ENCODE measurements at regions not wholly inside any gene's neighbourhood (a gene's known extent, or its start where the extent isn't known, plus 50 kb on each side); places are given as distances from the start of the nearest gene placed in this dataset.
A peak's percentile ranks its signal among the peaks of the same experiment; 100 is the strongest.
"Not testable (repeated sequence)": the region's sequence is repeated elsewhere in the genome, so short reads cannot be mapped to it uniquely, and the experiment has no call there.

DNA sequence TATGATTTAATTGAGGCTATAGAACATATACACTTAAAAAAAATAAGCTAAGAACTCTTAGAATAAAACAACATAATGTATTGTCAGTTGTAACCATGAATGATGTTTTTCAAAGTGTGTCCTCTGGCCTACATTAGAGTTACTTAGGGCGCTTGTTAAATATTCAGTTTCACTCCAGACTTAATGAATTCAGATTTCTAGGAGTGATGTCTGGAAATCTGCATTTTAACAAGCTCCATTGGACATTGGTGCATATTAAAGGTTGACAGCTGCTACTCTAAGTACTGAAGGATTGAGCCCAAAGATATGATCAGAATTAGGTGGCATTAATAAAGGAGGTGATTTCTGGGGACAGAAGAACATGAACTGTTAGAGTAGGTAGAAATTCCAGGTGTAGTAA lies 66.9 kb upstream of the LRRC37A2 start:
- H3K9ac ChIP-seq (ENCODE audit: low read length); ATAC-seq; DNase-seq (ENCODE audit: low read depth, low spot score); intact Hi-C loops (cut with micrococcal nuclease); CTCF ChIA-PET; H3K36me3 ChIP-seq (ENCODE audit: control insufficient read depth in 1 of 2, insufficient read depth in 2 of 2, low read length in 2 of 2); RAD21 ChIA-PET (ENCODE audit: low non-redundant PET in 1 of 2, low total read pairs in 2 of 2, uncharacterized antibody in 2 of 2, unreplicated experiment in 2 of 2); H3K4me3 ChIP-seq (replicated peaks in 1 of 2; ENCODE audit: low read depth in 1 of 2, low read length in 2 of 2); H3K9me2 ChIP-seq (ENCODE audit: insufficient read depth); H3K4me2 ChIP-seq (ENCODE audit: low read length); H4K20me1 ChIP-seq (ENCODE audit: insufficient read depth); POLR2A ChIA-PET; H2AFZ ChIP-seq (ENCODE audit: low read depth, low read length, poor library complexity, severe bottlenecking); BruUV-seq (replicated peaks); H3K9me3 ChIP-seq (ENCODE audit: control insufficient read depth in 1 of 2, insufficient read depth in 1 of 2, low read depth in 1 of 2, low read length in 2 of 2); H3K4me1 ChIP-seq (ENCODE audit: control insufficient read depth in 1 of 2, insufficient read depth in 2 of 2, low read length in 2 of 2); H3K27me3 ChIP-seq (ENCODE audit: insufficient read depth, low read length); H3K27ac ChIP-seq (ENCODE audit: low read depth, low read length); H3K79me2 ChIP-seq (ENCODE audit: insufficient read depth, low read length): not testable (repeated sequence)

DNA sequence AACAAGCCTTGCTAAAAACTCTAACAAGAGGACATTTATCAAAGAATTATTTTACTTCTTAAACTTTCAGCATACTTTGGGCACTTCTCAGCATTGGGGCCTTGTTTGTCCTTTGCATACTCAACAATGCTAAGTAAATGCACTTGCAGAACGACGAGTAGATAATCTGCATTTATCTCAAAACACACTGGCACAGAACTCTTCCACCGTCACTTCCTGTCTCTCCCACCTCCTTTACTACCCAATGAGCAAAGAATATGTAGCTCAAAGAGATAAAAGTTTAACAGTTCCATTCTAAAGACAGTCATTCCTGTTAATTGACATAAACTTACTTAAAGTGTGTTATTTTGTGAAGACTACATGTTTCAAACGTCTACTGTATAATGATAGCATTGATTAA lies 70.1 kb upstream of the LRRC37A2 start:
- H3K9ac ChIP-seq (ENCODE audit: low read length); H3K9me2 ChIP-seq (ENCODE audit: insufficient read depth); RAD21 ChIA-PET (ENCODE audit: low non-redundant PET in 1 of 2, low total read pairs in 2 of 2, uncharacterized antibody in 2 of 2, unreplicated experiment in 2 of 2); CTCF ChIA-PET; BruUV-seq (replicated peaks); H3K4me2 ChIP-seq (ENCODE audit: low read length); H3K4me1 ChIP-seq (ENCODE audit: control insufficient read depth in 1 of 2, insufficient read depth in 2 of 2, low read length in 2 of 2); ATAC-seq; H2AFZ ChIP-seq (ENCODE audit: low read depth, low read length, poor library complexity, severe bottlenecking); H3K27ac ChIP-seq (ENCODE audit: low read depth, low read length); H3K27me3 ChIP-seq (ENCODE audit: insufficient read depth, low read length); DNase-seq (ENCODE audit: low read depth, low spot score); H3K79me2 ChIP-seq (ENCODE audit: insufficient read depth, low read length); H3K4me3 ChIP-seq (replicated peaks in 1 of 2; ENCODE audit: low read depth in 1 of 2, low read length in 2 of 2); intact Hi-C loops (cut with micrococcal nuclease); H3K36me3 ChIP-seq (ENCODE audit: control insufficient read depth in 1 of 2, insufficient read depth in 2 of 2, low read length in 2 of 2); H3K9me3 ChIP-seq (ENCODE audit: control insufficient read depth in 1 of 2, insufficient read depth in 1 of 2, low read depth in 1 of 2, low read length in 2 of 2); H4K20me1 ChIP-seq (ENCODE audit: insufficient read depth); POLR2A ChIA-PET: not testable (repeated sequence)

DNA sequence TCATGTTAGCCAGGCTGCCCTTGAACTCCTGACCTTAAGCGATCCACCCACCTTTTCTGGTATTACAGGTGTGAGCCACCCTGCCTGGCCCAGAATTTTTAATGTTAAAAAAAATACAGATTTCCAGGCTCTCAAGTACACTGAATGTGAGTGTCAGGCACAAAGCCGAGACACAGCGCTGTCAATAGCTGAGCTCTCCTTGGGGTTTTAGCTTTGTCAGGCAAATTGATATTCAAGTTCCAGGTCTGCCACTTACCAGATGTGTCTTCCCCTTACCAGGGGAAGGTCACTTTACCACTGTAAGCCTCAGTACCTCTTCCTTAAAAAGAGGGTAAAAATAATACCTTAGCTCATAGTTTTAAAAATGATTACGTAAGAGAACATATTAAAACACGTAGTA lies 71.6 kb upstream of the LRRC37A2 start:
- H3K27me3 ChIP-seq (ENCODE audit: insufficient read depth, low read length); ATAC-seq; H3K27ac ChIP-seq (ENCODE audit: low read depth, low read length); H3K9ac ChIP-seq (ENCODE audit: low read length); H2AFZ ChIP-seq (ENCODE audit: low read depth, low read length, poor library complexity, severe bottlenecking); H3K9me3 ChIP-seq (ENCODE audit: control insufficient read depth in 1 of 2, insufficient read depth in 1 of 2, low read depth in 1 of 2, low read length in 2 of 2); H3K36me3 ChIP-seq (ENCODE audit: control insufficient read depth in 1 of 2, insufficient read depth in 2 of 2, low read length in 2 of 2); H3K79me2 ChIP-seq (ENCODE audit: insufficient read depth, low read length); DNase-seq (ENCODE audit: low read depth, low spot score); POLR2A ChIA-PET; H3K4me3 ChIP-seq (replicated peaks in 1 of 2; ENCODE audit: low read depth in 1 of 2, low read length in 2 of 2); RAD21 ChIA-PET (ENCODE audit: low non-redundant PET in 1 of 2, low total read pairs in 2 of 2, uncharacterized antibody in 2 of 2, unreplicated experiment in 2 of 2); H3K4me2 ChIP-seq (ENCODE audit: low read length); H4K20me1 ChIP-seq (ENCODE audit: insufficient read depth); BruUV-seq (replicated peaks); CTCF ChIA-PET; H3K9me2 ChIP-seq (ENCODE audit: insufficient read depth); intact Hi-C loops (cut with micrococcal nuclease); H3K4me1 ChIP-seq (ENCODE audit: control insufficient read depth in 1 of 2, insufficient read depth in 2 of 2, low read length in 2 of 2): not testable (repeated sequence)

DNA sequence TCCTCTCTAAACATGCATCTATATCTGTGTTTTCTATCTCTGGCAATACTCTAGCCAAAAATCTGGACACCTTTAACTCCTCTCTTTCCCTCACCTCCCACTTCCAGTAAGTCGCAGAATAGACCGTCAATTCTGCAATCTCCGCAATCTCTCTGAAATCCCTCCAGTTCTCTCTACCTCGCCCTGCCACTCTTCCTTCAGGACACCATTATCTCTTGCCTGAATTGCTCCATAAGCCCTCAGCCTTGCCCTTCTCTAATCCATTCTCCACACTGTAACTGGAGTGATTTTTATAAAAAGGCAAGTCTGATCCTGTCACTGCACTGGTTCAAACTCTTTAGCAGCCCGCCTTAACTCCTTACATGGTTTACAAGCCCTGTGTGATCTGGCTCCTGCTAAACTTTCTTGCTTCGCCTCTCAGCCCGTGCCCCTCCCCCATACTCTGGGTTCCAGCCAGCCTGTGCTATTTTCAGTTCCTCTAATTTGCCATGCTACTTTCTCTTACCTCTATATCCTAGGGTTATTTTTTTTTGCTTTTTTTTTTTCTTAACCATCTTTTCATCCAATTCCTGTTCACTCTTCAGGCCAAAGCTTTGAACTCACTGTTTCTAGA lies 73.0 kb upstream of the ARL17B start:
- CTCF ChIA-PET; H3K4me1 ChIP-seq (ENCODE audit: control insufficient read depth in 1 of 2, insufficient read depth in 2 of 2, low read length in 2 of 2); intact Hi-C loops (cut with micrococcal nuclease); H3K9ac ChIP-seq (ENCODE audit: low read length); H3K27me3 ChIP-seq (ENCODE audit: insufficient read depth, low read length); H3K9me2 ChIP-seq (ENCODE audit: insufficient read depth); DNase-seq (ENCODE audit: low read depth, low spot score); H2AFZ ChIP-seq (ENCODE audit: low read depth, low read length, poor library complexity, severe bottlenecking); RAD21 ChIA-PET (ENCODE audit: low non-redundant PET in 1 of 2, low total read pairs in 2 of 2, uncharacterized antibody in 2 of 2, unreplicated experiment in 2 of 2); H3K4me2 ChIP-seq (ENCODE audit: low read length); BruUV-seq (replicated peaks); H4K20me1 ChIP-seq (ENCODE audit: insufficient read depth); H3K36me3 ChIP-seq (ENCODE audit: control insufficient read depth in 1 of 2, insufficient read depth in 2 of 2, low read length in 2 of 2); H3K9me3 ChIP-seq (ENCODE audit: control insufficient read depth in 1 of 2, insufficient read depth in 1 of 2, low read depth in 1 of 2, low read length in 2 of 2); H3K4me3 ChIP-seq (replicated peaks in 1 of 2; ENCODE audit: low read depth in 1 of 2, low read length in 2 of 2); ATAC-seq; H3K79me2 ChIP-seq (ENCODE audit: insufficient read depth, low read length); POLR2A ChIA-PET; H3K27ac ChIP-seq (ENCODE audit: low read depth, low read length): not testable (repeated sequence)

DNA sequence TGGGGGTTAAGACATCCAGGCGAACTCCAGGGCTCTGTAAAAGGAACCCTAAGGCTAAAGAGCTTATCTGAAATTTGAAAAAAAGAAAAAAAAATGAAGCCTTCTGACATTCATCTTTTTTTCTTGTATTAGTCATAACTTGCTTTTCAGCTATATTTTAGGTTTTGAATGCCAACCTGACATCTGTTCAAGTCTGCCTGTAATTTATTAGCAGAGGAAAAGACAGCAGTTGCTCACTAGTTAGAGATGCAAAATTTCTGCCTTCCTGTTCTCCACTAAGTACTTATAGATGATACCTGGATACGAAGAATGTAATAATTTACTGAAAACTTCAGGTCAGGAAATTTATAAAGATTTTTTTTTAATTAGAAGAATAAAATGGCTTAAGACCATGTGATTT lies 68.7 kb upstream of the ARL17B start:
- H3K4me2 ChIP-seq (ENCODE audit: low read length); intact Hi-C loops (cut with micrococcal nuclease); H3K9me2 ChIP-seq (ENCODE audit: insufficient read depth); H3K4me1 ChIP-seq (ENCODE audit: control insufficient read depth in 1 of 2, insufficient read depth in 2 of 2, low read length in 2 of 2); DNase-seq (ENCODE audit: low read depth, low spot score); H3K36me3 ChIP-seq (ENCODE audit: control insufficient read depth in 1 of 2, insufficient read depth in 2 of 2, low read length in 2 of 2); H3K9ac ChIP-seq (ENCODE audit: low read length); RAD21 ChIA-PET (ENCODE audit: low non-redundant PET in 1 of 2, low total read pairs in 2 of 2, uncharacterized antibody in 2 of 2, unreplicated experiment in 2 of 2); ATAC-seq; H2AFZ ChIP-seq (ENCODE audit: low read depth, low read length, poor library complexity, severe bottlenecking); H3K4me3 ChIP-seq (replicated peaks in 1 of 2; ENCODE audit: low read depth in 1 of 2, low read length in 2 of 2); POLR2A ChIA-PET; CTCF ChIA-PET; H3K79me2 ChIP-seq (ENCODE audit: insufficient read depth, low read length); H3K27me3 ChIP-seq (ENCODE audit: insufficient read depth, low read length); H3K27ac ChIP-seq (ENCODE audit: low read depth, low read length); H3K9me3 ChIP-seq (ENCODE audit: control insufficient read depth in 1 of 2, insufficient read depth in 1 of 2, low read depth in 1 of 2, low read length in 2 of 2); H4K20me1 ChIP-seq (ENCODE audit: insufficient read depth): not testable (repeated sequence)
- BruUV-seq (replicated peaks) = TSS peak; percentile 4

Measured in HCT116 (cell line).